ENCODE measurements at regions not wholly inside any gene's neighbourhood (a gene's known extent, or its start where the extent isn't known, plus 50 kb on each side); places are given as distances from the start of the nearest gene placed in this dataset.

DNA sequence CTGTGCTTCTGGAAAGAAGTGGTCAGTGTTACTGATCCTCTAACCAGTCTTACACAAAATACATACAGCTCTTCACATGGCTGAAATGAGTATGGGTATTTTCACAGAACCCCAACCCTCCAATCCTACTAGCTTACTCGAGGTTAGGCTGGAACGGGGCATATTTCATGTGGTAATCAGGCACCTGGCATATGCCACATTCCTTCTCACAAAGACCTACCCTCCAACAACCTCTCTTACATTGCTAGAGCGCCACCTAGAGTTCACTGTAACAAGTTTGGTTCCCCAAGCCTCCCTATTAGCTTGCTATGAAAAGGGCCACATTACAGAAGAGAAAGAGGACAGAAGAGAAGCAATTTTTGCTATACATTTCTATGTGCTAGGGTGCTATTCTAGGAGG, 597.3 kb downstream of the PRELID2 start:
- DNase-seq, result peak; percentile 25

DNA sequence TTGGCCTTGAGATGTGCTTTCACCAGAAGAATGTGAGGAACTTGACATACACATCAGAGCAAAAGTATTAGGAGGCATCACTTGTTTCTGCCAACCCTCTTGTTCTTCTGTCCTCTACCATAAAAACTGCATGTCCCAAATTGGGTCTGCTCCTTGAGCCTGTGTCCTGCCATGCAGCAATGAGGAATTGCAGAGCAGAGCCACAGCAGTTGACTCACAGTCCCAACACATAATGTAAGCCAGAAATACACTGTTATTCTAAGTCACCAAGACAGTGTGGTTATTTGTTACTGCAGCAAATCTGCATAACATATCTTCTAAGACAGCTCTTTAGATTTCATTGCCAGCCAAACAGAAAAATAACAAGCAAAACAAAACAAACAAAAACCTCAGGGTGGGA, 598.2 kb downstream of the PRELID2 start:
- no peak for DNase-seq

DNA sequence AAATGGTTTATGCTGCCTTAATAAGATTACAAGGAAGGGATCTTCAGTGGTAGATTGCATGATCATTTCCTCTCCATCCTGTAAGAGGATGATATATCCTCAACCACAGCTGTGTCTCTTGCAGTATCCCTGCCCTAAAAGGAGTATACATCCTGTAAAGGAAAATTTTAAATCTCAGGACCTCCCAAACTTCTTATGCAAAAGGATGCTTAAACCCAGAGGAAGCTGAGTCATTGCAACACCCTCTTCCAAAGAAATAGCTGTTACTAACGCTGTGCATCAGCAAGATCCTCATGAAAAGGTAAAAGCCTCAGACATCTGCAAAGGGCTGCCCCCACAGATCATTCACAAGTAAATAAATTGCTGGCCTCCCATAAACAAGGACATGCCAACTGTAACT, 599.0 kb downstream of the PRELID2 start:
- DNase-seq, result no peak

DNA sequence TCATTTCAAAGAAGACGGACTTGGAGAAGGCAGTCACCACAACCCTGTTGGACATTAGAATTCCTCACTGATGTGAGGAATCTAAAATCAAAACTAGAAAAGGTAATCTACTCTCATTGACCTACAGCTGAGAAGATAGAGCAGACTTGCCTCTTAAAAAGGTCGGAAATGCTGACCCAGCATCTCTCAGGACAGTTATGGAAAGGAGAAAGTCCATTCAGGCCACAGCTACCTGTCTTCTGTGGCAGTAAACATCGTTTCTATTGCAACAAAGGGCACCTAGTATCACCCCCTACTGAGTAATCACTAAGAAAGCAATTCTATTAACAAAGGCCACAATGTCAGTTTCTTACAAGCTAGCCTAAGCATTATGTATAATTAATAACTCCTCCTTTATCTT, 601.7 kb downstream of the PRELID2 start:
- DNase-seq, result no peak

DNA sequence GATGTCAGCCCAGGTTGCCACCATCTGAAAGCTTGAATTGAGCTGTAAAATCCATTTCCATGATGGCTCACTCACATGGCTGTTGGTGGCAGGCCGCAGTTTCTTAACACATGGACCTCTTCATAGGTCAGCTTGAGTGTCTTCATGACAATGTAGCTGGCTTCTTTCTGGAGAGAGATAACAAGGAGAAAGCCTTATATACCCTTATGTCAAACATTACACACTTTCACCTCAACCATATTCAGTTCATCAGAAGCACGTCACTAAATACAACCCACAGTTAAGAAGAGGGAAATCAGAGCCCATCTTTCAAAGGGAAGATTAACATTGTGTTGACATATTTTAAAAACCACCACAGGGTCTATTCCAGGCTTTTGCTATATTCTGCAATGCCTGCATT, 604.4 kb downstream of the PRELID2 start:
- DNase-seq, result no peak

DNA sequence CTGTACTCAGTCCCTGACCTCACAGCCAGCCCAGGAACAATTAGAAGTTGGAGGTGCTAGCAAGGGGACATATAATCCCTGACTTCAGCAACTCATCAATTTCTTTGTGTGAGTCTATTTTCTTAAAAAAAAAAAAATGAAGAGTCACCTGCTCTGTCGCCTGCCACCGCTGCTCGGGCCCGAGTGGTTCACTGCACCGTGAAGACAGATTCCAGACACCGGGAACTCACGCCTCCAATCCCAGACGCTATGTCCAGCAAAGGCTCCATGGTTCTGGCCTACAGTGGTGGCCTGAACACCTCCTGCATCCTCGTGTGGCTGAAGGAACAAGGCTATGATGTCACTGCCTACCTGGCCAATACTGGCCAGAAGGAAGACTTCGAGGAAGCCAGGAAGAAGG, 606.6 kb downstream of the PRELID2 start:
- no peak for DNase-seq

DNA sequence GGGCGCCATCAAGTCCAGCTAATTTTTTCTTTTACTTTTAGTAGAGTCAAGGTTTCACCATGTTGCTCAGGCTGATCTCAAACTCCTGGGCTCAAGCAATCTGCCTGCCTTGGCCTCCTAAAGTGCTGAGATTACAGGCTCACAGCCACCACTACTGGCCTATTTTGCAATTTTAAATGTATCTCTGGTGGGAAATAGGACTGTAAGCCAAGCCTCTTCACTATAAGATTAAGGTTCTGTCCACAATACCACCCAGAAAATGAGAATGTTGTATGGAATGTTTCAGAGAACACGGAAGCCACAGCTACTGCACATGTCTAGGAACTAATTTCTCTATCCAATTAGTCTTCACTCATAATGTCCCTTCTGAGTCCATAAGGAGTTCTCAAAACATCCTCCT, 607.3 kb downstream of the PRELID2 start:
- DNase-seq, result no peak

DNA sequence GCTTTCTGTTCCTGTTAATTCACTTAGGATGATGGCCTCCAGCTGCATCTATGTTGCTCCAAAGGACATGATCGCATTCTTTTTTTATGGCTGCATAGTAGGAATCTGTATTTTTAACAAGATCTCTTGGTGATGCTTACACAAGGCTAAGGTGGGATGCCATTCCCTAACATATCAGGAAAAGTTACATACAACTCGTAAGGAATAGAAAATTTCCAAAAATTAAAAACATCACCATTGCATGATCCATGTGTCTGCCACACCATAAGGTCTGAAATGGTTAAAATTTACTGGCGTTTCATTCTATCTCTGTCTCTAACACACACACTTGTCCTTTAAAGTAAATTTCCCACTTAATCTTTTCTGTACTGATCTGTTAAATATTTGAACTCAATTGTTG, 608.4 kb downstream of the PRELID2 start:
- no peak for DNase-seq

DNA sequence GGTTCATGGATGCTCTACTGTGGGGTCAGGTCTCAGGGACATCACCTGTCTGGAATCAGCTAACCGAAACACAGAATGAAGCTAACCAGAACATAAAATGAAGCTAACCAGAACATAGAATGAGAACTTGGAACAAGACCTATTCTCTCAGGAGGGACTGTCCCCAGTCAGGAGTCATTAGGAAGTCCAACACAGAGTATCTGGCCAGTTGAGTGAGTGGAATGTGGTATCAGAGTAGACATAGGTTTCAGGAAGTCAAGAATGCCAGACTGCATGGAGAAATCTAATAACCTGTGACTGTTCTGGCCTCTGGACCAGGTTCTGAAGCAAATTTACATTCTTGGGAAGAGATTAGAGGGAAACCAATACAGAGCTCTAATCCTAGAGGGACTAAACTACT, 609.6 kb downstream of the PRELID2 start:
- no peak for DNase-seq

DNA sequence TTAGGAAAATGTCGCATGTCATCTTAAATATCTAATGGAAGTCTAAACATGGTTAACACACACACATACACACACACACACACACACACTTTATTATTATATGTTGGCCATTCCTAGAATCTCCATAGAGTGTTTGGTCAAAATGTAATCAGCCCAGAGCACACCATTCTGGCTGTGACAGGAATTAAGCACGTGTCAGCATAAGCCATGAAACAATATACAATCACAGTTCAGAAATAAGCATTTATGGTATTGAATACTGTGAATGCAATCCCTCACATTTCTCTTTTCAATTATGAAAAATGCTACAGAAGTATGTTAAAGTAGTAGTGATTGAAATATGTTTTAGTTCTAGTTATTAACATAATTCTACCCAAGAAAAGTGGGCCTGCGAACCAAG, 611.6 kb downstream of the PRELID2 start:
- DNase-seq, result no peak

DNA sequence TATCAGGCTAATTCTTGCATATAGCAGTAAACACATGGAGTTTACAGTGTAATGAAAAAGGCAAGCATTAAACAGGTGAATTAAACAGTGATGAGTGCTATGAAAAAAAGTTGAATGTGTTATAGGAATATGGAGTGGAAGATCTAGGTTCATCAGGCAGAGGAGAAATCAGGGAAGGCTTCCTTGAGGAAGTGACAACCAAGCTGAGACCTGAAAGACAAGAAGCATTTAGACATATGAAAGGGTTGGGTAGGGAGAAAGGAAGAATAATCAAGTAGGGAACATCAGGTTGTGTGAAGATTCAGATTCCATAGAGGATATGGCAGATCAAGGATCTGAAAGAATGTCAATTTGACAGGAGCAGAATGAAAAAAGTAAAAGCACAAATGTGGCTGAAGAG, 612.5 kb downstream of the PRELID2 start:
- DNase-seq, result no peak

DNA sequence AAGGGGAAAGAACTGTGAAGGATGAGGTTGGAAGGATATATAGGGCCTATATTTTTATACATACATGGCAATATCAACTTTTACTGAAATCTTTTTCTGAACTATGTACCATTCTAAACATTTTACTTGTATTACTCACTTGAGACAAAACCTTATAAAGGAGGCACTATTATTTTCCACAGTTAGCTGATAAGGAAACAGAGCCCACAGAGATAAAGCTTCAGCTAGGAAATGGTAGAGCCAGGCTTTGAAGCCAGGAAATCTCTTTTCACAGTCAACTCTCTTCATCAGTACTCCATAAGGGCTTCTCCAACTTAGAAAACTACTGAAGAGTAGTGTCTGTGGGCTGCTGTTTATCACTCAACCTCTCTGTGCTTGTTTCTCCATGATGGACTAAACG, 613.7 kb downstream of the PRELID2 start:
- DNase-seq, result no peak

DNA sequence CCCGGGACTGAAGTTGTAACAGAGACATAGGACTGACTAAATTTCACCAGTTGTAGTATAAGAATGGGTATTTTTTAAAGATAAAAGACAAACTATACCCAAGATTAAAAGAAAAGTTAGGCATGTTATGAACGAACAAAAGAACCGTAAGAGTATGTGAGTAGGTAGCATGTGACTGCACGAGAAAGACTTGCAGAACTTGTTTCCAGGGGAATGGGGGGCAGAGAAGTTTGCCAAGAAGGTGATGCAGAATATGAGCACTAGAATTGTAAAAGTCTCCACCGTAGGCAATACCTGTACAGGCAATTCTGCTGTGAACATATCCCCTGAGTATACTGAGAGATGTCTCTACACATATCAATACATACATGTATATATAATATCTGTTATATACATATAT, 614.7 kb downstream of the PRELID2 start:
- no peak for DNase-seq

DNA sequence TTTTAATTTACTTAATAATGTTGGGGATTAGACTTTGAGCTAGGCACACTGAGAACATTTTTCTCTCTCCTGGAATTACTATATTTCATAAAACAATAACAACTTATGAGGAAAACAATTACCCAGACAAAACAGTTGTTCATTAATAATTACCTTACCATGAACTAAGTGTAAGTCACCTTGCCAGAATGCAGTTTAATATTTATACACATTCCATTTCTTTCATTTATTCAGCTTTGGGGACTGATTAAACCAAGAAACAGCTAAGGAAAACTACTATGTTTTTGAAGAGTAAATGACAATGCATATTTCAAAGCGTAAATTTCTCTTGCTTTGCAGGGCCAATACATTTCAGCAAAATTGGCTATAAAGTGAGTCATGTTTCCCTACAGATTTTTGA, 616.2 kb downstream of the PRELID2 start:
- DNase-seq, result no peak

DNA sequence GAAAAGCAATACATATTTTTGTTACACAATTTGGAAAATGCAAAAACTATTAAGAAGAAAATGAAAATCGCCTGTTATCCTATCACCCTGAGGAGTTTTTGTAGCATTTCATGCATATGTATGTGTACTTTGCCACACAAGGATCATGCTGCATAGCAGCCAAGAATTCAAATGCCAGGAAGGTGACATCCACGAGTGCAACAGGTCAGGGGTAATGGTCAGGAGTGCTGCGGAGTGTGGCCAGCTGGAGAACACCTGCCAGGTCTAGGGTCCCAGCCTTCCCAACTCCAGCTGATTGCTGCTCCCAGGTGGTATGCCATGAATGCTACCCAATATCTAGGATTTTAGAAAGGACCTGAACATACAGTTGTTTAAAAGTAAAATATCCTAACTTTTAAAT, 617.1 kb downstream of the PRELID2 start:
- no peak for DNase-seq

DNA sequence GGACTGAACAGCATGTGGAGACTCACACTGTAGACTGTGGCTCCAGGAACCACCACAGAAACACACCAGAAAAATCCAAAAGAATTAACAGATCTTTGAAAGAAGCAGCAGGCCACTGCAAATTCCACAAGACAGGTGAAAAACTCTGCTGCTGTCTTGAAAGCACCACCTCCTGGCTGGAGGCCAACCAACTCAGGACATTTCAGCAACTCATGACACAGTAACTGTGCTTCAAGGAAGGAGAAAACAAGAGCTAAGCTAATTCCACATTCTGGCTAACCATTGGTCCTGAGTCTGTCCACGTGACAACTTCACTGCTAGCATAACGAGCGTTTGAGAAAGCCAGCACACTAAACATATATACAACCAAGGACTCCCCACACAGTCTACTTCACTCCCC, 625.1 kb downstream of the PRELID2 start:
- no peak for DNase-seq

DNA sequence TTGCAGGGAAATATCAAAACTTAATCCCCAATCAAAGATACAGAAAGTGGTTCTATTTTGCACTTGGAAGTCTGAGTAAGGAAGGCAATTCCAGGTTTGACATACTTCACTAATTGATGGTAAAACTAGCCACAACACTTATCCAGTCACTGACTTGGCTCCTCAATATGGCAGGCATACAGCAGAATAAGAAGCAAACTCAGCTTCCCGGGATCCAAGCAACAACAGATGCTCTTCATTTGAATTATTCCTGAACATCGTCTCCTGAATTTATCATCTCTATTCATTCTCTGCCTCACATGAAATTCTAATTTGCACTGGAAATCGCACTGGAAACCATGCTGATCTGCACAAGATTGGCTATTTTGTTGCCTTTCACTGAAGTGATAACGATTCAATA, 629.6 kb downstream of the PRELID2 start:
- DNase-seq, result no peak

DNA sequence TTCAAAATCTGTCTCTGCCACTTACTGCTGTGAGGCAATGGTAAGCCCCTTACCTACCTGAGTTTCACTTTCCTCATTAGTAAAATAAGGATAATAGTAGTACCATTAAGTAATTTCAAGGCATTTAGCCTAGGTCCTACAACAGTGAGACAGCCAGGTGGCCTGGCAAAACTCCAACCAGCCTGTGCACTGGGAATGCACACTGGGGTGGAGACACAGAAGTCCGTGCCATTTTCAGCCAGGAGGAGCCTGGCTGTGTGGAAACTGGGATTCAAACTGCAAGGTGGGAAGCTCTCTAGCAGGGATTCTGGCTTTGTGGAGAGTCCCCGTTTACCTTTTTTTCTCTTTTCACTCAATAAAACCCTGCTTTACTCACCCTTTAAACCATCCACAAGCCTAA, 630.4 kb downstream of the PRELID2 start:
- no peak for DNase-seq

DNA sequence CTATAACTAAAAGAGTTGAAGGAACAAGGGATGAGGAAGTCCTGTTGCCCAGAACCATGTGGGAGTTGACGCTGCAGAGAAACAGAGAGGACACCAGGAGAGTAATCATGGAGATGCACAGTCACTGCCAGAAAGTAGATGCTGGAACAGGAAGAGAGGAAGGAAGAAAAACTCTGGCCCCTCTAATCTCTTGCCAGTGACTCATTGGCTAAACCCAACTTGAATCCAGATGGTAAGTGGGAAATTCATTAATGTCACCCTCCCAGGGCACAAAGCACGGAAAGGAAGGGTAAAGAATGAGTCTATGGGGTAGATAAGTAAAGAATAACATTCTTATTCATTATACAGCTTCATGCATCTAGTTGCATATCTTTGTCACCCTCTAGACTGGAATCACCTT, 631.9 kb downstream of the PRELID2 start:
- DNase-seq, result no peak

DNA sequence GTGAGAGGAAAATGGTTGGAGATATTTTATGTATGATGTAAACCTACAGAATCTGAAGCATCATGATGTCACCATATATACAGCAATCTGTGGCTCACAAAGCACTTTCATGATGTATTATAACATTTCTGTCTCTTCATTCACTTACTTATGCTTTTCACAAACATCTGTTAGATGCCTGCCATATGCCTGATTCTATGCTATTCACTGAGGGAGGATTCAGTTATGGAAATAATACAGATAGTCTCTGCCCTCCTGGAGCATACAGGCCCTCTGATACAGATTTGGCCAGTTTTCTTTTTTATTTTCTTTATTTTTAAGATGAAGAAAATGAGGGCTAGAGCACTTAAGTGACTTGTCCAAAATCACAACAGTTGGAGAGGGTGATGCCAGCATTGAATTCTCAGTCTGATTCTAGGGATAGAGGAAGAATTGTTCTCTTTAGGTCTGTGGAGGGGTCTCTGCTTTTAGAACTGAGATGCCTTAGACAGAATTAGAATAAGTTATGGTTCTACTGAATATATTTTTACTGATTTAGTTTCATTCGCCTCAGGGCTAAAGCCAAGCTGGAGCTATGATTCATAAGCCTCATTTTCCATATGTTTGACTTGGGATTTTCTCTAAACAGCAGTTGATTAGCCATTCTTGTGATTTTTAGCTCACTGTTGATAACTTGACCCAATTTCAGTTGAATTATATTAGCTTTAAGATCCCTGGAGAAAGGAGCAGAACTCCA, 636.4 kb downstream of the PRELID2 start:
- DNase-seq, result no peak

DNA sequence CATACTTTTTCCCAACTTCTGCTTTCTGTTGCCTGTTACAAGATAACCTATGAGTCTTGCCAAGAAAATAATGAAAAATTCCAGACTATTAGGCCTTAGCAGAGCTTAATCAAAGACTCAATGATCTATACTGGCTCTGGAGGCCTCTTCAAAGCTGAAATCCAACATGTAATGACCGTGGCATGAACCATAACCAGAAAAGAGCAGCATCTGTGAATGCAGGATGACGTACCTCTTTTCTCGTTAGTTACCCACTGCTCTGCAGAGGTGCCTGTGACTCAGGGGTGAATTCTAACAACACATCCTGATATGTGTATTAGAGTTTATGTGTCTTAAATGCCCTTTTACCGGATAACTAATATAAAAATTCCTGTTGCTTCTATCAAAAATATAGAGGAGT, 645.4 kb downstream of the PRELID2 start:
- DNase-seq, result no peak

DNA sequence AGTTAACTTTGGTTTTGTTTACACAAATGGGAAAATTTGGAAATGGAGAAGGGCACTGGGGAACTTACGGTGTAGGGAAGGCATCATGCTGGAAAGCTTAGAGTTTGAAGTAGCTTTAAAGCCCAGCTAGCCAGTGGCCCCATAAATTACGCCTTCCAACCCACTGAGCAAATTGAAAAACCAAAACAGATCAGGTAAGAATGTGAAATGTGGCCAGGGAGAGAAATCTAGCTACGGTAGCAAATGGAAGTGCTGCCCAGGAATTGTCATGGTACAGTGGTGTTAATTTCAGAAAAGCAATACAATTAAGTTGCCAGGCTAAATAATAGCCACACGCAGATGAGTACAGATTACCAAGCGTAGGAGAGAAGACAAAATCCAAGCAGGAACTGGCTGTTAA, 654.8 kb downstream of the PRELID2 start:
- DNase-seq, result no peak

DNA sequence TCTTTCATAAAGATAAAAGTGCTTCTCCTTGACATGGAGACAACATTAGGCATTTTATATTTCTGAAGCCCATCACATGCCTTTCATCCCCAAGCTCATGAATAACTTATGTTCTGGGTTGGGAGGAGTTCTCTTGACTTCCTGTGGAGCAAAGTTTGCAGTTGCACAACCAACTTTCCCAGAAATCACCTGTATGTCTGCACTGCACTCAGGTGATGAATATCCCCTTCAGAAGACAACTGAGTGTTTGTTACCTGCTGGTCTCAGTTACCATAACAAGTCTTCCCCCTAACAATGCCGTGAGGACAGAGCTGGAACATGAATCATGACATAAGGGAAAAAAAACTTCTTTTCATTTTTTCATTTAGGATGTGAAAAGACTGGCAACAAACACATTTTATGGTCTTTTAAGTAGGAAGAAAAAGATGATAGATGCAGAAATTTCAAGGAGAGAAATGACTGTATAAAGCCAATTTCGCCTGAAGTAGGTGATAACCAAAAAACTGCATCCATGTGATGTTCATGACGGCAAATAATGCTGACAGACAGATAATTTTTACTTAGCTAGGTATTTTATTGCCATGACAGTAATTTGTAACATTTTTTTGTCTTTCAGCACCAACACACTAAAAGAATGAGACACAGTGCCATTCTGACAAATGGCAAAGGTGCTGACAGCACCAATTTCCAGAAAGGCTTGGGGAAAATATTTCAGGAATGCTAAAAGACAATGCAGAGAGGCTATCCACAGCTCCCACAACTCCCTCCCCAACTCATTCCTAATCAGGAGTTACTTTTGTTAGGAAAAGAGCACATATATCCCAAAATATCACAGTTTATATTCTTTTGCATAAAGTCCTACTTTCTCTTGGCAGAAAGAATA, 656.3 kb downstream of the PRELID2 start:
- no peak for DNase-seq

DNA sequence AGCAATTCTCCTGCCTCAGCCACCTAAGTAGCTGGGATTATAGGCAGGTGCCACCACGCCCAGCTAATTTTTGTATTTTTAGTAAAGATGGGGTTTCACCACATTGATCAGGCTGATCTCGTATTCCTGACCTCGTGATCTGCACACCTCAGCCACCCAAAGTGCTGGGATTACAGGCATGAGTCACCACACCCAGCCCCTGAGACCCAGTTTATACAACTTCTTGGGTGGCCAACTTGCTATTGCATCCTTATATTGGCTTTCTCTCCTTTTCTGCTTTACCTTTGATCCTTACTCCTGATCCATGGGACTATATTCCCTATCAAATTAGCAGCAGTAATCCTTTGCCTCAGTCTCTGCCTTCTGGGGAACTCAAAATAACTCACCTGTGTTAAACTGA, 659.1 kb downstream of the PRELID2 start:
- DNase-seq, result no peak

DNA sequence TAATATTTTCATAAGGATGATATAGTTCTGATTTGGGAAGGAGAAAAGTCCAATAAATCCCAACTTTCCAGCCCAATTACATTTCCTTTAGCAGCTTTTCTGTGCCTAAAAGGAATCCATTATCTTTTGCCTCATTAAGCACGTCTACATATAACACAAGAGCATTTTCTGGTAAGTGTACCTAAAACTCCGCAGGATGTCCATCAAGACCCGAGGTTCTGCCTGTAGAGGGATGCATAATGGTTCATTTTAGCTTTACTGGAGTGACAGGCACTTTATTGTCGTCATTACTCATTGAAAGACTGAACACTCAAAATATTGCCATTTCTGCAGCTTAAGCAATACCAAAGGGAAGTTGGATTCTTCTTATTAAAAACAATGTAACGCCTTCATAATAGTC, 669.0 kb downstream of the PRELID2 start:
- no peak for DNase-seq

Measured in NCI-H187 treated with DMSO at 0.1 percent for 48 hours (cell line).